SU-DHL-6 (cell line): ENCODE measurements at regions not wholly inside any gene's neighbourhood (a gene's known extent, or its start where the extent isn't known, plus 50 kb on each side); places are given as distances from the start of the nearest gene placed in this dataset.

Experiments
- H2AFZ ChIP-seq: fragments of 200-600 bp; sonication (generic); 2 replicates; pipeline ENCODE4 v1.6.1; 2014; ENCODE audit warnings: low read depth, mild to moderate bottlenecking, moderate library complexity, mixed read lengths, antibody characterized with exemption, low read length; ENCODE audit not compliant: severe bottlenecking
- H3F3A ChIP-seq: fragments of 200-600 bp; shearing (Covaris generic); 2 replicates; pipeline ENCODE4 v1.6.0; 2016; ENCODE audit warnings: antibody characterized with exemption, mild to moderate bottlenecking; ENCODE audit not compliant: insufficient read depth
- H3K27ac ChIP-seq: fragments of 200-600 bp; sonication (generic); 2 replicates; pipeline ENCODE4 v1.5.1; 2016; ENCODE audit warnings: low read depth, mild to moderate bottlenecking, low read length, moderate library complexity, mixed read lengths
- H3K27me3 ChIP-seq: fragments of 200-600 bp; sonication (generic), shearing (Covaris generic); 2 replicates; pipeline ENCODE4 v1.6.0; 2014; ENCODE audit warnings: mild to moderate bottlenecking, low read length
- H3K36me3 ChIP-seq: fragments of 200-600 bp; sonication (generic); 2 replicates; pipeline ENCODE4 v1.6.1; 2014; ENCODE audit warnings: mild to moderate bottlenecking, low read length, mixed read lengths
- H3K4me2 ChIP-seq: fragments of 300-600, 200-600 bp; shearing (Covaris generic), sonication (generic); 2 replicates; pipeline ENCODE4 v1.6.0; 2014; ENCODE audit warnings: low read length, low read depth, mild to moderate bottlenecking; ENCODE audit not compliant: poor library complexity, severe bottlenecking
- H3K4me3 ChIP-seq: fragments of 200-600 bp; sonication (generic); 2 replicates; pipeline ENCODE4 v1.5.1; 2014; ENCODE audit warnings: antibody characterized with exemption, low read length, mild to moderate bottlenecking, mixed read lengths; ENCODE audit not compliant: insufficient read depth, poor library complexity, severe bottlenecking
- H3K79me2 ChIP-seq: fragments of 200-600 bp; sonication (generic); 2 replicates; pipeline ENCODE4 v1.6.1; 2014; ENCODE audit warnings: mild to moderate bottlenecking, low read length, moderate library complexity; ENCODE audit not compliant: insufficient read depth
- H3K9ac ChIP-seq: fragments of 200-600 bp; sonication (generic); 2 replicates; pipeline ENCODE4 v1.7.0; 2014; ENCODE audit warnings: mild to moderate bottlenecking, low read length
- H3K9me2 ChIP-seq: fragments of 200-600 bp; sonication (generic); replicated peaks from 2 replicates; pipeline ENCODE4 v1.6.1; 2014; ENCODE audit warnings: low read length; ENCODE audit not compliant: insufficient read depth
- H3K9me3 ChIP-seq: fragments of 200-600 bp; sonication (generic); 2 replicates; pipeline ENCODE4 v1.6.1; 2014; ENCODE audit warnings: low read length, mixed read lengths; ENCODE audit not compliant: insufficient read depth
- H4K20me1 ChIP-seq: fragments of 200-600 bp; sonication (generic); 2 replicates; pipeline ENCODE4 v1.6.1; 2014; ENCODE audit warnings: low read depth, mild to moderate bottlenecking, antibody characterized with exemption, low read length, moderate library complexity, mixed read lengths
- EZH2phosphoT487 ChIP-seq: fragments of 200-600 bp; sonication (generic), shearing (Covaris generic); conservative IDR thresholded peaks from 2 replicates; pipeline ENCODE4 v1.6.1; 2018; ENCODE audit warnings: mild to moderate bottlenecking, antibody characterized with exemption, low read length, moderate library complexity, mixed read lengths
- TF ChIP-seq, protein P1 (sequence below): fragments of 200-600 bp; sonication (generic); IDR thresholded peaks from one replicate; pipeline ENCODE4 v1.5.1; 2017; ENCODE audit warnings: antibody characterized with exemption, mild to moderate bottlenecking, low read length, moderate library complexity; ENCODE audit not compliant: insufficient read depth, poor library complexity, severe bottlenecking

GRCh38 chr12:14171106-14171505 lies 189.7 kb upstream of the GRIN2B start:
- H3K36me3 ChIP-seq = no peaks in the 10 kb centered on the region
- H3K79me2 ChIP-seq = no peaks in the 10 kb centered on the region
- no peaks in the 10 kb centered on the region for H3K9me3 ChIP-seq
- no peak overlapping the region for H2AFZ ChIP-seq
- H3K27me3 ChIP-seq = no peaks in the 10 kb centered on the region
- H3K4me3 ChIP-seq = no peak overlapping the region
- H4K20me1 ChIP-seq = no peaks in the 10 kb centered on the region
- peak overlapping the region; percentile 41 for H3K9ac ChIP-seq
- no peaks in the 10 kb centered on the region for H3F3A ChIP-seq
- H3K27ac ChIP-seq = peak overlapping the region; percentile 56; the same call in 1 of the 2 replicates
- peak overlapping the region; percentile 75 for H3K4me2 ChIP-seq
- no peaks in the 10 kb centered on the region for H3K9me2 ChIP-seq
- TF ChIP-seq EZH2phosphoT487 = no peak
- TF ChIP-seq, protein P1, sequence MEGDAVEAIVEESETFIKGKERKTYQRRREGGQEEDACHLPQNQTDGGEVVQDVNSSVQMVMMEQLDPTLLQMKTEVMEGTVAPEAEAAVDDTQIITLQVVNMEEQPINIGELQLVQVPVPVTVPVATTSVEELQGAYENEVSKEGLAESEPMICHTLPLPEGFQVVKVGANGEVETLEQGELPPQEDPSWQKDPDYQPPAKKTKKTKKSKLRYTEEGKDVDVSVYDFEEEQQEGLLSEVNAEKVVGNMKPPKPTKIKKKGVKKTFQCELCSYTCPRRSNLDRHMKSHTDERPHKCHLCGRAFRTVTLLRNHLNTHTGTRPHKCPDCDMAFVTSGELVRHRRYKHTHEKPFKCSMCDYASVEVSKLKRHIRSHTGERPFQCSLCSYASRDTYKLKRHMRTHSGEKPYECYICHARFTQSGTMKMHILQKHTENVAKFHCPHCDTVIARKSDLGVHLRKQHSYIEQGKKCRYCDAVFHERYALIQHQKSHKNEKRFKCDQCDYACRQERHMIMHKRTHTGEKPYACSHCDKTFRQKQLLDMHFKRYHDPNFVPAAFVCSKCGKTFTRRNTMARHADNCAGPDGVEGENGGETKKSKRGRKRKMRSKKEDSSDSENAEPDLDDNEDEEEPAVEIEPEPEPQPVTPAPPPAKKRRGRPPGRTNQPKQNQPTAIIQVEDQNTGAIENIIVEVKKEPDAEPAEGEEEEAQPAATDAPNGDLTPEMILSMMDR = no peak

GRCh38 chr12:14175206-14175605 lies 190.3 kb upstream of the ATF7IP start:
- no peak overlapping the region for H2AFZ ChIP-seq
- no peaks in the 10 kb centered on the region for H3K9me3 ChIP-seq
- H3K4me2 ChIP-seq = no peak overlapping the region
- H3F3A ChIP-seq = no peaks in the 10 kb centered on the region
- H3K27me3 ChIP-seq = no peaks in the 10 kb centered on the region
- no peaks in the 10 kb centered on the region for H4K20me1 ChIP-seq
- H3K4me3 ChIP-seq = no peak overlapping the region
- H3K9ac ChIP-seq = no peak overlapping the region
- no peaks in the 10 kb centered on the region for H3K79me2 ChIP-seq
- H3K9me2 ChIP-seq = no peaks in the 10 kb centered on the region
- H3K36me3 ChIP-seq = no peaks in the 10 kb centered on the region
- no peak overlapping the region for H3K27ac ChIP-seq
- TF ChIP-seq, protein P1 = no peak
- TF ChIP-seq EZH2phosphoT487 = no peak

DNA sequence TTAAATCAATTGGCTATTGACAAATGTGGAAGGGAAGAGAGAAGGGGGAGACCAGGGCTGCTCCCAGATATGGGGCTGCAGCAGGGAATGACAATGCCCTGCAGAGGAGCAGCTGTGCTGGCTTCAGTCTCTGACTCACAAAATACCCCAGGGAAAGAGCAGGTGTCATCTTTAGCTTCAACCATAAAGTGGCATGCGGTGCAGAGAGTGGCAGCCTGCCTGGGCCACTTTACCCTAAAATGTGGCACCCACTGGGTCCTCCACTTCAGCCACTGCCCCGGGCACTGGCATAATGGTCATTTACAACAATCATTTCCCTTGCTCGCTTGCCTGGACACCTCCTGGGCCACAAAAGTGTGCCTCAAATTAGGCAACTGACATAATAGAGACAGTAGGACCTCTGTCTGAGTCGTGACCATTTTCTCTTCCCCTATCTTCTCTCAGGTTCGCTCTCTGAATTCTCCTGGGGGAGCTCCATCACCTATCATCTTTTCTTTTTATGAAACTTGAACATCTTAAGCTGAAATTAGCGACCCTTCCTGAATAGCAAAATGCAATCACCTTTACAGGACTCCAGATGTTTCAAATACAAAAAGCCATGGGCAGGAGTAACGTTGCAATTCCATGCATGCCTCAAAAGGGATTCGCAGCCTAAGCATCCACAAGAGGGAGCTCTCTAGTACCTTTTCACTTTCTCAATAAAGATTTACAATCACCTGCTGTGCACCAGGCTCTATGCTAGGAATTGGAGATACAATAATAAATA lies 179.9 kb upstream of the ATF7IP start:
- Histone ChIP-seq H4K20me1 (no peaks in the 10 kb centered on the region), H3K27ac (no peak overlapping the region), H2AFZ (peak overlapping the region; percentile 89), H3K9ac (no peak overlapping the region), H3F3A (no peaks in the 10 kb centered on the region), H3K9me3 (no peaks in the 10 kb centered on the region), H3K4me3 (no peak overlapping the region), H3K9me2 (no peaks in the 10 kb centered on the region), H3K36me3 (no peaks in the 10 kb centered on the region), H3K27me3 (no peaks in the 10 kb centered on the region), H3K4me2 (peak overlapping the region; percentile 32), H3K79me2 (no peaks in the 10 kb centered on the region)
- TF ChIP-seq, protein P1 = peak; percentile 43
- TF ChIP-seq EZH2phosphoT487 = no peak
